GM19099 (cell line): ENCODE measurements at regions not wholly inside any gene's neighbourhood (a gene's known extent, or its start where the extent isn't known, plus 50 kb on each side); places are given as distances from the start of the nearest gene placed in this dataset.

Experiments
- POLR2A ChIP-seq: IDR thresholded peaks from 3 replicates; pipeline ENCODE4 v1.6.1; 2011; ENCODE audit warnings: low read depth; ENCODE audit not compliant: insufficient read length; ENCODE audit errors: extremely low read depth

DNA sequence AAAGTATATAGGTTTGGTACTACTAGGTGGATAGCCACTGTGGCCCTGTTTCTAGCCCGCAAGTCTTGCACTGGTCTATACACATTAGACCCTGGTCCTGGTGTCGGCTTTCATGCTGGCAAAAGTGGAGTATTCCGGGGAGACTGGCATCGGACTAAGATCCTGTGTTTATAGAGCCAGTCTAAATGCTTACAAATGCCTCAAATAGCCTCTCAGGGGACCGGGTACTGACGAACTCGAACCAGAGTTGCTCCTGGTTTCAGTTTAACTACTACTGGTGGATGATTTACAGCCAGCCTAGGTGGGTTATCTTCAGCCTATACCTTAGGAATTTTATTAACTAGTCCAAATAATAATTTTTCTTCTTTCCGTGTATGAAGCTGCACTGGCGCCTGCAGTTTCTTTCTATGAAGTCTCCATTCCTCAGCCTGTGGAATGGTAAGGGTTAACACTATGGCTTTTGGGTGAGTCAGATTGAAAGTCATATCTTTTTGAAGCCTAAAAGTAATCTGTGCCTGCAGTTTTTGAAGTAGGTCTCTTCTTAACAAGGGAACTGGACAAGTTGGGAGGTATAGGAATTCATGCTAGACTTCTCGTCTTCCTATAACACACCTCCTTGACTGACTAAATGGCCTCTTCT is 51.3 kb downstream of the OR10H4 start:
- TF ChIP-seq POLR2A, result no peak

DNA sequence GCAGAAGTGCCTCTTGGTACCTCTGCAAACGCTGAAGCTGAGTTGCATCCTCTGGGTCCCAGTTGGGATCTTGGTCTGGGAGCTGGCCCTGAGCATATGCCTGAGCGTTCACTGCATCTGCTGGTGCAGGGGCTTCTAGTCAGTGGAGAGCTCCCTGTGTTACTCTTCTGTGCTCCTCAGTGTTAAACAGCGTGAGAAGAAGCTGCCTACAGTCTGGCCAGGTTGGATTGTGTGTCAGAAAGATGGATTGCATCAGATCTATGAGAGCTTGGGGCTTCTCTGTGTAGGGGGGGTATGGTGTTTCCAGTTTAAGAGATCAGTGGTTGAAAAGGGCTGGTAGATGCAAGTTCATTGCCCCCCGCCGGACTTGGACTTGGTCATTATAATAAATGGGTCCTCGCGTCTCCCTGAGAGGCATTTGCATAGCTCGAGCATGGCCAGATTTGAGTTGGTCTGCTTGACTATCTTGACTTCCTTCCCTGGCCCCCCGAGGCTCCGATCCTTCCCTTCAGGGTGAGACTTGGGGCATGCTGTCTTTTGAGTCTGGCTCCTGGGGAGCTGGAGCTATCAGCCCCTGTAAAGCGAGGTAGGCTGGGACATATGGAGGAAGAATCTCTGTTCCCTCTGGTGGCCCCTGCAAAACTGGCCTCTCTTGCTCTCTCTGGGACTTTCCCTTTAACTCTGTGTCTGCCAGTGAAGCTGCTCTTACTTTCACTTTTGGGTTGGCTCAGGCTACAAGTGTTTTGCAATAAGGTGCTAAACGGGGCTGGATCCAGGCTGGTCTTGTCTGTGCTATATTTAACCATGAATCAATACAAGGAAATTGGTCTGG is 52.9 kb downstream of the OR10H4 start:
- TF ChIP-seq POLR2A, result peak; percentile 41

DNA sequence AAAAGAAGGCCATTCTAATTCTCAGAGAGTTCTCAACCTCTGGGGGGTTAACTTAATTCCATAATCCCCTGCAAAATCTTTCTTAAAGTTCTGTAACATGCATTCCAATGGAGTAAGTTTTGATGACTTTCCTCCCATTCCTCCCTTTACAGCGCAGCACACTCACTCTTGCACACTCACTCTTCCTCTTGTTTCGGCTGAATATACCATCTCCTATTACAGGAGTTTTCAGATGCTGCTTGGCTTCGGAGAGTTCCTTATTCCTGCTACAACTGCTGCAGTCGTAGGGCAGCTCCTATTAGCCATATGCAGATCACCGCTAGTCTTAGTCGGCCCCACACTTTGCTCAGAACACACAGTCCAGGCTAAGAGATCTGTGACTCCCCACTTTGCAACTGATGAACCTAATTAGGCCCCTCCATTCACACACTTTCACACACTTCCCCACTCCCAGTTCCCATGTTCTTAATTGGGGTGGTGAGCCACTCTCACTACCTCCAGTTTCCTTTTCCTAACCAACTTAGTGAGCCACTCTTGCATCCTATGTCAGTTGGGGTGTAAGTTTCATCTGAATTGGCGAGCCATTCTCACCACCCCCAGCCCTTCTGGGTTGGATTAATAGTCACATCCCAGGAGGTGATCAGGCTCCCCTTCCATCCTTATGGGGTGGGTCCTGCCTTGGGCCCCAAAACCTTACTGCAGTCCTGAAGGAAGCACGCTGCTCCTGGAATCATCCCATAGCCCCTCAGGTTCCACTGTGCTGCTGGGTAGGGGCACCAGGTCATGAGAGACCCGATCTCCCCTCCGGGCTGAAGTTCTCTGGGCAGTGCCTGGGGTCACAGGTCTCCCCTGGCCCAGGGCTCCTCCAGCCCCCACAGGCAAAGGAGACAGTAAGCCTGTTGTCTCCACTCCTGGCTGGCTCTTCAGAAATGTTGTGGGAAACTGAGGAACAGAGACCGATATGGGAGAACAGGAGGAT is 53.9 kb downstream of the OR10H4 start:
- TF ChIP-seq POLR2A, result no peak

DNA sequence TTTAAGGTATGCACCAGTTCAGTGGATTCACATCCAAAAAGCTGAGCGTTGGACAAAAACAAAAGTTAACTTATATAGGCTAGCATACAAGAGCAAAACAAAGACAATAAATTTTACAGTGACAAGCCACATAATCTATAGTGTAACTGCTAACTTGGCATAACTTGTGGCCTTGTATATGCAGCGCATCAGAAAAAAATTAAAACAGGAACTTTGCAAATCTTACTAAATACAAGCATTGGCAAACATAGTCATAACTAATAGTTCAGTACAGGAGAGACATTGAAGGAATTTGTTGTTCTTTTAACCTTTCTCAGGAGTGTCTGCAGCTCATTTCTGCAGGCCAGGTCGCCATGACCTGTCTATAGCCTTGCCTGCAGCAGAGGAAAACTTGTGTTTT is 54.6 kb downstream of the OR10H4 start:
- no peak for TF ChIP-seq POLR2A

DNA sequence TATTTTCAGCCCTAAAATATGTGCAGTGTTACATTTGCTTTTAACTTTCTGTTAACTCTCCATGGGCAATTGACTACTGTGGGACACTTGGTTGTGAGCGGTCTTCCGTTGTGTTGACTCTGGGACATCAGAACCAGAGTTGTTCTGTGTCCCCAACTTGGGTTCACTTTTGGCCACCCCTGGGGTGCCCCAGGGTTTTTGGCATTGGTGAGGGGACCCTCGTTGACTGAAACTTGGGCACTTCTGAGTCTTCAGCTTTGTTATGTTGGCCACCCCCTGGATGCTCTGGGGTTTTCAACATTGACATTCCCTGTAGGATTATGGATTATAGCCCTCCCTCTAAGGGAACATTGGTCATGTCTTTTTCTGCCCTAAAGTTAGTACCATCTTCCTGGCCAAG is 57.1 kb downstream of the OR10H4 start:
- TF ChIP-seq POLR2A, result no peak

DNA sequence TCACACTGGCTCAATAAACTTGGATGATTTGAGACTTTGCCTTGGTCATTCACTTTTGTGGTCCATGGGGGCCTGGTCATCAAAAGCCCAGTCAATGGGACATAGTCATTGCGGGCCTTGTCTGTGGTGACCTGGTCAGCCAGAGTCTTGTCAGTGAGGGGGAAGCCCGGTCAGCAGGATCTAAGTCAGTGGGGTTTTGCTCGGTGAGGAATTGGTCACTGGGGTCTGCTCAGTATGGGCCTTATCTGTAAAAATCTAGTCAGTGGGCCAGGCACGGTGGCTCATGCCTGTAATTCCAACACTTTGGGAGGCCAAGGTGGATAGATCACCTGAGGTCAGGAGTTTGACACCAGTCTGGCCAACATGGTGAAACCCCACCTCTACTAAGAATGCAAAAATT is 63.7 kb upstream of the TPM4 start:
- TF ChIP-seq POLR2A, result no peak

DNA sequence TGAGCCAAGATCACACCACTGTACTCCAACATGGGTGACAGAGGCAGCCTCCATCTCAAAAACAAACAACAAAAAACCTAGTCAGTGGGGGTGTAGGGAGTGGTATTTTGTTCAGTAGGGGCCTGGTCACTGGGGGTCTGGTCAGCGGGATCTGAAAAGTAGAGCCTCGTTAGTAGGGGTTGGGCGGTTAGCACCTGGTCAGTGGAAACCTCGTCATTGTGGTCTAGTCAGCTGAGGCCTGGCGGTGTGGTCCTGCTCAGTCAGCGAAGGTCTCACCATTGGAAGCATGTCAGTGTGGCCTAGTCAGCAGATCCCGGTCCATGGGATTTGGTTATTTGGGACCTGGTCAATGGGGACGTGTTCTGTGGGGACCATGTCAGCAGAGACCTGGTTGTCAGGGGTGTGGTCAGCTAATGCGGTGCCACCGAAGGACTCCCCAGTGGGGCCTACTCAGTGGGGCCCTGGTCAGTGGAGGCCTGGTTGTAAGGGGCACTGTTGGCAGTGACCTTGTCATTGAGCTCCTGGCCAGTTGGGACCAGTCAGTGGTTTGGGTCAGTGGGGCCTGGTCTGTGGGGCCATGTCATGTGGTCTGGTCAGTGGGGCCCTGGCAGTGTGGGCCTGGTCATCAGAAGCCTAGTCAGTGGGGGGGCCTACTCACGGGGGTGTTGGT is 63.0 kb upstream of the TPM4 start:
- TF ChIP-seq POLR2A, result no peak

DNA sequence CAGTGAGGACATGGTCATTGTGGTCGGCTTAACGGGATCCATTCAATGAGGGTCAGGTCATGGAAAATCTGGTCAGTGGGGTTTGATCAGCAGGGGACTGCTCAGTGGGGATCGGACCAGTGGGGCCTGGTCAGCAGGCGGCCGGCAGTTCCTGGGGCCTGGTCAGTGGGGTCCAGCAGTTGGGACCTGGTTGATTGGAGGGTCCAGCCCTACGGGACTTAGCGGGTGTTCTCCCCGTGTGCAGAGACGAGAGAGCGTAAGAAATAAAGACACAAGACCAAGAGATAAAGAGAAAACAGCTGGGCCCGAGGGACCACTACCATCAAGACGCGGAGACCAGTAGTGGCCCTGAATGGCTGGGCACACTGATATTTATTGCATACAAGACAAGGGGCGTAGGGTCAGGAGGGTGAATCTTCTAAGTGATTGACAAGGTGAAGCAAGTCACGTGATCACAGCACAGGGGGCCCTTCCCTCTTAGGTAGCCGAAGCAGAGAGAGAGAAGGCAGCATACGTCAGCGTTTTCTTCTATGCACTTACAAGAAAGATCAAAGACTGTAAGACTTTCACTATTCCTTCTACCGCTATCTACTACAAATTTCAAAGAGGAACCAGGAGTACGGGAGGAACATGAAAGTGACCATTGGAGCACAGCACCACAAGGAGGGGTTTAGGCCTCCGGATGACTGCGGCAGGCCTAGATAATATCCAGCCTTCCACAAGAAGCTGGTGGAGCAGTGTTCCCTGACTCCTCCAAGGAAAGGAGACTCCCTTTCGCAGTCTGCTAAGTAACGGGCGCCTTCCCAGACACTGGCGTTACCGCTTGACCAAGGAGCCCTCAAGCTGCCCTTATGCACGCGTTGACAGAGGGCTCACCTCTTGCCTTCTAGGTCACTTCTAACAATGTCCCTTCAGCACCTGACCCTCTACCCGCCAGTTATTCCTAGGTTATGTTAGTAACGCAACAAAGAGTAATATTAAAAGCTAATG is 62.1 kb upstream of the TPM4 start:
- no peak for TF ChIP-seq POLR2A

DNA sequence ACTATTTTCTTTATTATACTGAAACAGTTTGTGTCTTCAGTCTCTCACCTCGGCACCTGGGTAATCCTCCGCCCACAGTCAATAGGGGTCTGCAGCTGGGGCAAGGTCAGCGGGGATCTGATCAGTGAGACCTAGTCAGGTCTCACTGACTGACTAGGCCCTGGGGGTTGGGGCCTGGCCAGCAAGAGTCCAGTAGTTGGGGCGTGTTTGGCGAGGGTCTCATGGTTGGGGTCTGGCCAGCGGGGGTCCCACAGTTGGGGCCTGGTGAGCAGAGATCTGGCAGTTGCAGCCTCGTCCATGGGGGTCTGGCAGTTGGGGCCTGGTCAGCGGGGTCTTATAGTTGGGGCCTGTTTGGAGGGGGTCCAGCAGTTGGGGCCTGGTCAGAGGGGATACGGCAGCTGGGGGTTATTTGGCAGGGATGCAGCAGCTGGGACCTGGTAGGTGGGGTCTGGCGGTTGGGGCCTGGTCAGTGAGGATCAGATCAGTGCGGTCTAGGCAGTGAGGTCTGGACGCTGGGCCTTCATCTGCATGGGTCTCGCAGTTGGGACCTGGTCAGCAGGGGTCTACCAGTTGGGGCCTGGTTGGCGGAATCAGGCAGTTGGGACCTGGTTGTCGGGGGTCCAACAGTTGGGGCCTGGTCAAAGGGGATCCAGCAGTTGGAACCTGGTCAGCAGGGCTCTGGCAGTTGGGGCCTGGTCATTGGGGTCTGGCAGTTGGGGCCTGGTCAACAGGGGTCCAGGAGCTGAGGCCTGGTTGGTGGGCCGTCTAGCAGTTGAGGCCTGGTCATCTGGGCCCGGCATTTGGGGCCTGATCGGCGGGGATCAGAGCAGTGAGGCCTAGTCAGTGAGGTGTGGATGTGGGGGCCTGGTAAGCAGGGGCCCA is 61.1 kb upstream of the TPM4 start:
- no peak for TF ChIP-seq POLR2A

DNA sequence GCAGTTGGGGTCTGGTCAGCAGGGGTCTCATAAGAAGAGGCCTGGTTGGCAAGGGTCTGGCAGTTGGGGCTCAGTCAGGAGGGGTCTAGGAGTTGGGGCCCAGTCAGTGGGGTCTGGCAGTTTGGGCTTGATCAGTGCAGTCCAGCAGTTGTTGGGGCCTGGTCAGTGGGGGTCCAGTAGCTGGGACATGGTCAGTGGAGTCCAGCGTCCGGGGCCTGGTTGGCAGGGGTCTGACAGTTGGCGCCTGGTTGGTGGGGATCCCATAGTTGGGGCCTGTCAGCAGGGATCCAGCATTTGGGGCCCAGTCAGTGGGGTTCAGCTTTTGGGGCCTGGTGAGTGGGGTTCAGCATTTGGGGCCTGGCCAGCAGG is 60.5 kb upstream of the TPM4 start:
- TF ChIP-seq POLR2A, result no peak

DNA sequence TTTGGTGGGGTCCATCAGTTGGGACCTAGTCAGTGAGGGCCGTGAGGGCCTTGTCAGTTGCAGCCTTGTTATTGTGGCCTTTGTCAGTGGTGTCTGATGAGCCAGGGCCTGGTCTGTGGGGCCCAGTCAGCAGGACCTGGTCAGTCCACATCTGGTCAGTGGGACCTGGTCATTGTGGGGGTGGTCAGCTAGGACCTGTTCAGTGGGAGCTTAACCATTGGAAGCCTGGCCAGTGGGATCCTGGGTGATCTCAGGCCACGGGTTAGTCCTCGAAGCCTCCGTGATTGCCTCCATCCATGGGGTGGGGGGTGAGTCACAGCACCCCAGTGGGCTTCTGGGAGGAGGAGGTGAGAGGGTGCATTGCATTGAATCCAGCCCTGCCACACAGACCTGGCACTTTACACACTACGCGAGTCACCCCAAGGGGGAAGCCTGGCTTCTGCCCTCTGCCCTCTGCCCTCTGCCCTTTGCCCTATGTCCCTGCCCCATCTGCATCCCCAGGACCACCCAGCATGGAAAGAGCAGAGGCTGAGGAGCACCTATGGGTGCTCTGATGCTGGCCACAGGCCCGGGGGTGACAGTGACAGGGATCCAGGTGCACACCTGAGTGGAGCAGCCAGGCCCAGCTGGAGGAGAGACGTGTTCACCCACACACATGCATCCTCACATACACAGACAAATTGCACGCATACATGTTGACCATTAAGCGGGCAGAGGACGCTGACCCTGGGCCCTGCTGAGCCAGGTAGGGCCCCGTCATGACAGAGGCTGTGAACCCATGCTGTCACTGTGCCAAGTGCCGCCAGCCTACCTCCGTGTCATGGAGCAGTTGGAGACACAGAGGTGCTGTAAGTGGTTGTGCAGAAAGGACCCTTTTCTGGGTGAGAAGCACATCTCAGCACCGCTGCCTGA is 59.8 kb upstream of the TPM4 start:
- no peak for TF ChIP-seq POLR2A

DNA sequence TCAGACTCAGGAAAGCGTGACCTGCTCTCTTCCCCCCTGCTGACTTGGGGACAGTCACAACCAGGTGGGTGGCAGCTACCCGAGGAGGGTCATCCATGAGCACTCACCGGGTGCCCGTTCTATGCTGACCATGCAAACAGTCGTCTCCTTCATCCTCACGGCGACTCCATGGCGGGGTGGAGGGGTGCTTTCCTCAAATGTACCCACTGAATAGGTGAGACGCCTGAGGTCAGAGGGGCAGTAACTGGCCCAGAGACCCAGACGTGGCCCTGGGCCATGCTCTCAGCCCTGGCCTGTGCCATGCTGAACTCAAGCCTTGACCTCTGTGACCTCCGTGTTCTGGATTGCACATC is 59.2 kb upstream of the TPM4 start:
- no peak for TF ChIP-seq POLR2A

DNA sequence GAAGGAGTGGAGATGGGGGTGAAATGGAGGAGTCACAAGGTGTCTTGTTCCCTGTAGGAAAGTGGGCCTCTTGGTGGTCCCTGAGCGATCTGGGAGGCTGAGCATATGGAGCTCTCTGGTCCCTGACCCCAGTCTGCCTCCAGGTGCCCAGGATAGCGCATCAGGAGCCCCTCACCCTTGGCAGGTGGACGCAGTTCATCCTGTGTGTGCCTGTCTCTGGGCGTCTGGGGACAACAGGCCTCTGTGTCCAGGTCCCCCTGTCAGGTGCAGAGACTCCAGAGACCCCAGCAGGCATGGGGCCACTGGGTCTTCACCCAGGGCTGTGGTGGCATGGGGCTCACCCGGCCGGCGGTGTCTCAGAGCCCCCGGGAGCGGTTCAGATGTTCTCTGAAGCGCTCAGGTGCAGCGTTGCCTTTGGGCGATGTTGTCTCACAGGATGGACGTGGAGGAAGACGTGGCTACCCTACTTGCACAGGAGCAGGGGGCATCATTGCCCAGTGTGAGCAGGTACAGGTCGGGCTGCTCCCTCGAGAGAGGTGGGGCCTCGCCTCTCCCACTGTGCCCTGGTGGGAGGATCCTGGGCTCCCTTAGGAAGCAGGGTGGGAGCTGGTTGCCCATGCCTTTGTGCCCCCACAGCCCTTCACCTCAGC is 58.1 kb upstream of the TPM4 start:
- TF ChIP-seq POLR2A, result no peak
